ENCODE measurements at regions not wholly inside any gene's neighbourhood (a gene's known extent, or its start where the extent isn't known, plus 50 kb on each side); places are given as distances from the start of the nearest gene placed in this dataset.

DNA sequence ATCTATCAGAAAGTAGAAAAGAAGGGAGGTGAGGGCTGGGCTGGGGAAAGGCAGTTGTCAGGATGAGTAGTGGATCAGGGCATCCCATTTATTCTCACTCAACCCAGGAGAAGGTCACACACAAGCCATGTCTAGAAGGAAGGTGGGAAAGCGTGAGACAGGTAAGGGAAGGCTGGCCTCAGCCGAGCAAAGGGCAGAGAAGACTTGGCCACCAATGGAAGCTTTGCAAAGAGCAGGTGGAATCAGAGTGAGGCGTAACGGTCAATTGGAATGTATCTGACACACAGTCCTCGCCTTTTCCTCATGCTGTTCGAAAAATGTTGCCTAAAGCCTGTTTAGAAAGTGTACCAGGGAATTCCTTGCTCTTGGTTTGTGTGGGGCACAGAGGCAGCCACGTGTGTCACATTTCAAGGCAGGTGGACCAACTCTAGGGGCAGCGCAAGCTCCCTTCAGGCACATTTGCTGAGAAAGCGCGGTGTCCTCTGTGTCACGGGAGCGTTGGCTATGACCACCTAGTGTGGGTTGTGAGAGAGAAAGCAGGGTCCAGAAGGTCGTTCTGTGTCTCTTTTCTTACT lies 118.8 kb upstream of the SPATA13 start:
- dilution Hi-C loops (cut with MboI; ENCODE audit: extremely low pct_ligation_motif_present, low sequenced_read_pairs) (no loop called here), intact Hi-C loops (cut with micrococcal nuclease) (no loop called here)
- TF ChIP-seq FOS (IDR thresholded peaks at IDR 0.05; ENCODE audit: borderline replicate concordance, insufficient read depth, low read length) = no peak
- TF ChIP-seq, protein P1, sequence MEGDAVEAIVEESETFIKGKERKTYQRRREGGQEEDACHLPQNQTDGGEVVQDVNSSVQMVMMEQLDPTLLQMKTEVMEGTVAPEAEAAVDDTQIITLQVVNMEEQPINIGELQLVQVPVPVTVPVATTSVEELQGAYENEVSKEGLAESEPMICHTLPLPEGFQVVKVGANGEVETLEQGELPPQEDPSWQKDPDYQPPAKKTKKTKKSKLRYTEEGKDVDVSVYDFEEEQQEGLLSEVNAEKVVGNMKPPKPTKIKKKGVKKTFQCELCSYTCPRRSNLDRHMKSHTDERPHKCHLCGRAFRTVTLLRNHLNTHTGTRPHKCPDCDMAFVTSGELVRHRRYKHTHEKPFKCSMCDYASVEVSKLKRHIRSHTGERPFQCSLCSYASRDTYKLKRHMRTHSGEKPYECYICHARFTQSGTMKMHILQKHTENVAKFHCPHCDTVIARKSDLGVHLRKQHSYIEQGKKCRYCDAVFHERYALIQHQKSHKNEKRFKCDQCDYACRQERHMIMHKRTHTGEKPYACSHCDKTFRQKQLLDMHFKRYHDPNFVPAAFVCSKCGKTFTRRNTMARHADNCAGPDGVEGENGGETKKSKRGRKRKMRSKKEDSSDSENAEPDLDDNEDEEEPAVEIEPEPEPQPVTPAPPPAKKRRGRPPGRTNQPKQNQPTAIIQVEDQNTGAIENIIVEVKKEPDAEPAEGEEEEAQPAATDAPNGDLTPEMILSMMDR (IDR thresholded peaks at IDR 0.05; ENCODE audit: extremely low read depth in 1 of 2, insufficient read depth in 1 of 2, low read depth in 1 of 2, low read length in 2 of 2) = no peak
- no peak for TF ChIP-seq GATA2 (IDR thresholded peaks at IDR 0.05; ENCODE audit: insufficient read depth, insufficient read length, low read depth, low read length)
- no peak for TF ChIP-seq JUN (IDR thresholded peaks at IDR 0.05; ENCODE audit: borderline replicate concordance, insufficient read depth, insufficient read length, low read depth)
- TF ChIP-seq, protein P2, sequence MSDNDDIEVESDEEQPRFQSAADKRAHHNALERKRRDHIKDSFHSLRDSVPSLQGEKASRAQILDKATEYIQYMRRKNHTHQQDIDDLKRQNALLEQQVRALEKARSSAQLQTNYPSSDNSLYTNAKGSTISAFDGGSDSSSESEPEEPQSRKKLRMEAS (IDR thresholded peaks at IDR 0.05; ENCODE audit: insufficient read depth, insufficient read length) = no peak
- TF ChIP-seq MYC (IDR thresholded peaks at IDR 0.05; ENCODE audit: low read depth, low read length) = no peak
- TF ChIP-seq POLR2A (IDR thresholded peaks at IDR 0.05; ENCODE audit: low read depth, low read length) = no peak
- TF ChIP-seq EZH2 (IDR thresholded peaks at IDR 0.05; ENCODE audit: borderline replicate concordance, low read depth, low read length, severe bottlenecking) = no peak
- TF ChIP-seq POLR2AphosphoS5 (IDR thresholded peaks at IDR 0.05; ENCODE audit: insufficient read depth, low read depth, low read length) = no peak
- DNase-seq (ENCODE audit: low read depth, low spot score) = no peak
- ChIA-PET POLR2A (no interaction called here), CTCF (interaction anchor here (1.1 to 2.4 kb wide), 2 partner anchors 12 to 174 kb away, joined by 3 to 7 read pairs; no protein-coding TSS in a partner anchor)
- H3K9me3 ChIP-seq (replicated peaks; ENCODE audit: control insufficient read depth, insufficient read depth, low read length) = no peaks in the 10 kb centered on the region
- H3K9me1 ChIP-seq (replicated peaks; ENCODE audit: control insufficient read depth, extremely low read depth, insufficient read depth, low read length) = no peaks in the 10 kb centered on the region
- no peaks in the 10 kb centered on the region for H3K79me2 ChIP-seq (ENCODE audit: control insufficient read depth, insufficient read depth, low read length)
- no peak overlapping the region for H3K27ac ChIP-seq (ENCODE audit: insufficient read depth, low read depth, low read length)
- no peak overlapping the region for H2AFZ ChIP-seq (ENCODE audit: low read depth, low read length)
- no peak overlapping the region for H3K4me2 ChIP-seq (ENCODE audit: insufficient read depth, low read length)
- FAIRE-seq = no peak
- no peak overlapping the region for H3K9ac ChIP-seq (replicated peaks; ENCODE audit: extremely low read depth, insufficient read depth, low read length)
- no TSS peak for BruUV-seq (replicated peaks)
- no peaks in the 10 kb centered on the region for H4K20me1 ChIP-seq (replicated peaks; ENCODE audit: control insufficient read depth, extremely low read depth, insufficient read depth, low read length)
- no peaks in the 10 kb centered on the region for H3K36me3 ChIP-seq (ENCODE audit: control insufficient read depth in 2 of 2, extremely low read depth in 1 of 2, insufficient read depth in 2 of 2, low read length in 2 of 2)
- H3K4me3 ChIP-seq (replicated peaks in 1 of 3; ENCODE audit: insufficient read depth in 1 of 3, low read depth in 1 of 3, low read length in 3 of 3) = no peak overlapping the region
- no peaks in the 10 kb centered on the region for H3K4me1 ChIP-seq (ENCODE audit: control insufficient read depth, extremely low read depth, insufficient read depth, low read length)
- no peaks in the 10 kb centered on the region for H3K27me3 ChIP-seq (ENCODE audit: control insufficient read depth in 2 of 2, insufficient read depth in 2 of 2, low read length in 2 of 2)

Measured in endothelial cell of umbilical vein (primary cell).